ENCODE measurements at regions not wholly inside any gene's neighbourhood (a gene's known extent, or its start where the extent isn't known, plus 50 kb on each side); places are given as distances from the start of the nearest gene placed in this dataset.

GRCh38 chr15:70450142-70450443, 313.3 kb downstream of the UACA start:
- TF ChIP-seq CTCF (IDR thresholded peaks at IDR 0.05) (no peak), POLR2A (IDR thresholded peaks at IDR 0.05) (no peak)
- Histone ChIP-seq H3K4me1 (peaks cover 0 to 18% (median 10%) of the 10 kb centered on the region in 12 donors), H3K27me3 (peaks cover 0 to 18% (median 0%) of the 10 kb centered on the region in 9 donors), H3K9me3 (no peaks in the 10 kb centered on the region), H3K4me3 (no peak overlapping the region), H3K36me3 (no peaks in the 10 kb centered on the region), H3K27ac (no peak overlapping the region)
- WGBS, 4 donors = 89 to 95% (median 94%) methylated on average over 3 of the region's 3 CpGs
- no peak for DNase-seq
- intact Hi-C loops (cut with DNase I) = loop anchor here in 1 of 10 donors (5.0 kb wide), 1 partner anchor 718 kb away; no protein-coding TSS in a partner anchor
- ATAC-seq = no peak

GRCh38 chr15:70449311-70450141, 313.8 kb downstream of the UACA start:
- DNase-seq (no peak), ATAC-seq (no peak)
- intact Hi-C loops (cut with DNase I) = loop anchor here in 1 of 10 donors (5.0 kb wide), 1 partner anchor 717 kb away; no protein-coding TSS in a partner anchor
- WGBS, 4 donors = 98 to 100% (median 98%) methylated on average over 1 of the region's 1 CpG
- H3K4me3 ChIP-seq = no peak overlapping the region
- H3K36me3 ChIP-seq = no peaks in the 10 kb centered on the region
- no peak overlapping the region for H3K27ac ChIP-seq
- H3K27me3 ChIP-seq = peaks cover 0 to 18% (median 0%) of the 10 kb centered on the region in 9 donors
- no peaks in the 10 kb centered on the region for H3K9me3 ChIP-seq
- TF ChIP-seq CTCF (IDR thresholded peaks at IDR 0.05) = no peak
- no peak for TF ChIP-seq POLR2A (IDR thresholded peaks at IDR 0.05)
- H3K4me1 ChIP-seq = peaks cover 0 to 18% (median 10%) of the 10 kb centered on the region in 12 donors

GRCh38 chr15:70447928-70448698, 315.2 kb downstream of the UACA start:
- intact Hi-C loops (cut with DNase I) = no loop called here
- Histone ChIP-seq H3K9me3 (no peaks in the 10 kb centered on the region), H3K27me3 (peaks cover 0 to 18% (median 0%) of the 10 kb centered on the region in 9 donors), H3K4me3 (no peak overlapping the region), H3K4me1 (peaks cover 0 to 18% (median 10%) of the 10 kb centered on the region in 12 donors), H3K36me3 (no peaks in the 10 kb centered on the region), H3K27ac (no peak overlapping the region)
- 26 to 43% (median 29%) methylated on average over 25 to 29 of the region's 29 CpGs for WGBS, 4 donors
- ATAC-seq (peak in 2 of 4 donors; percentile 33 to 48), DNase-seq (peak in 4 of 5 donors; percentile 29 to 75 (median 38))
- TF ChIP-seq CTCF (IDR thresholded peaks at IDR 0.05) (no peak), POLR2A (IDR thresholded peaks at IDR 0.05) (no peak)

- TF ChIP-seq CTCF (IDR thresholded peaks at IDR 0.05) (no peak), POLR2A (IDR thresholded peaks at IDR 0.05) (no peak)
- Histone ChIP-seq H3K9me3 (no peaks in the 10 kb centered on the region), H3K4me1 (peaks cover 0 to 18% (median 10%) of the 10 kb centered on the region in 12 donors), H3K27ac (no peak overlapping the region), H3K27me3 (peaks cover 0 to 19% (median 5%) of the 10 kb centered on the region in 9 donors), H3K4me3 (no peak overlapping the region), H3K36me3 (no peaks in the 10 kb centered on the region)
- ATAC-seq (peak in 2 of 4 donors; percentile 51 to 54), DNase-seq (no peak)
- WGBS, 4 donors = 26 to 65% (median 46%) methylated on average over 2 of the region's 2 CpGs
- intact Hi-C loops (cut with DNase I) = no loop called here
Observed at GRCh38 chr15:70447521-70447920, 315.8 kb downstream of the UACA start.

Data from heart left ventricle (tissue), 16 donors.